ENCODE measurements at regions not wholly inside any gene's neighbourhood (a gene's known extent, or its start where the extent isn't known, plus 50 kb on each side); places are given as distances from the start of the nearest gene placed in this dataset.

DNA sequence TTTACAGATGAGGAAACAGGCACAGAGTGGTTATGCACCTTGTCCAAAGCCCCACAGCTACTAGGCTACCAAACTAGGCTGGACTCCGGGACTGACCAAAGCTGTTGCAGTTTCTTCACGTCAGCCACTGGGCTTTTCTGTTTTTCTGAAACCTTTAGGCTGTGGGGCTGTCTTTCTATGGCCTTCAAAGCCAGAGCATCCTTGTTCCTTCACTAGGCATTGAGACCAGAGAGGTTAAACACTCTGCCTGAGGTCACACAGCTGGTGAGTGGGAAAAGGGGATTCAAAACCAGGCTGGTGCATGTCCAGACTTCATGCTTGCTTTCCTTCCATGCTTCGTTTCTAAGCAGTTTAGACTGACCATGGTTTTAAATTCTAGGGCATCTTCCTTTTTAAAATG, 97.5 kb upstream of the KCNG1 start:
- no peaks in the 10 kb centered on the region for H4K20me1 ChIP-seq (ENCODE audit: low read length)

GRCh38 chr20:51119914-51120313, 97.0 kb upstream of the KCNG1 start:
- no peak overlapping the region for H3K4me3 ChIP-seq (ENCODE audit: low read length)
- no peaks in the 10 kb centered on the region for H3K9me2 ChIP-seq (replicated peaks; ENCODE audit: low read length)
- H3K9ac ChIP-seq (ENCODE audit: low read length), result no peak overlapping the region
- no peaks in the 10 kb centered on the region for H3K27me3 ChIP-seq (ENCODE audit: low read length)
- ChIA-PET CTCF (no interaction called here), POLR2A (ENCODE audit: unreplicated experiment) (interaction anchor here (0.7 kb wide), 1 partner anchor 36 kb away, joined by 3 read pairs; no protein-coding TSS in a partner anchor)
- H4K20me1 ChIP-seq (ENCODE audit: low read length), result no peaks in the 10 kb centered on the region
- no peak overlapping the region for H2AFZ ChIP-seq (ENCODE audit: low read length)
- H3F3A ChIP-seq (ENCODE audit: low read length, unreplicated experiment), result no peaks in the 10 kb centered on the region
- intact Hi-C loops (cut with micrococcal nuclease), result loop anchor here (10.0 kb wide), 1 partner anchor 95 kb away; the partner anchor contains the start of gene KCNG1
- TF ChIP-seq EZH2 (IDR thresholded peaks at IDR 0.05; ENCODE audit: low read length, unreplicated experiment) (no peak), EZH2phosphoT487 (IDR thresholded peaks at IDR 0.05; ENCODE audit: borderline replicate concordance, low read length) (no peak)
- TF ChIP-seq, protein P1, sequence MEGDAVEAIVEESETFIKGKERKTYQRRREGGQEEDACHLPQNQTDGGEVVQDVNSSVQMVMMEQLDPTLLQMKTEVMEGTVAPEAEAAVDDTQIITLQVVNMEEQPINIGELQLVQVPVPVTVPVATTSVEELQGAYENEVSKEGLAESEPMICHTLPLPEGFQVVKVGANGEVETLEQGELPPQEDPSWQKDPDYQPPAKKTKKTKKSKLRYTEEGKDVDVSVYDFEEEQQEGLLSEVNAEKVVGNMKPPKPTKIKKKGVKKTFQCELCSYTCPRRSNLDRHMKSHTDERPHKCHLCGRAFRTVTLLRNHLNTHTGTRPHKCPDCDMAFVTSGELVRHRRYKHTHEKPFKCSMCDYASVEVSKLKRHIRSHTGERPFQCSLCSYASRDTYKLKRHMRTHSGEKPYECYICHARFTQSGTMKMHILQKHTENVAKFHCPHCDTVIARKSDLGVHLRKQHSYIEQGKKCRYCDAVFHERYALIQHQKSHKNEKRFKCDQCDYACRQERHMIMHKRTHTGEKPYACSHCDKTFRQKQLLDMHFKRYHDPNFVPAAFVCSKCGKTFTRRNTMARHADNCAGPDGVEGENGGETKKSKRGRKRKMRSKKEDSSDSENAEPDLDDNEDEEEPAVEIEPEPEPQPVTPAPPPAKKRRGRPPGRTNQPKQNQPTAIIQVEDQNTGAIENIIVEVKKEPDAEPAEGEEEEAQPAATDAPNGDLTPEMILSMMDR (conservative IDR thresholded peaks at IDR 0.05; ENCODE audit: low read depth, low read length), result no peak
- no peaks in the 10 kb centered on the region for H3K79me2 ChIP-seq (ENCODE audit: low read length)
- no peaks in the 10 kb centered on the region for H3K9me3 ChIP-seq (ENCODE audit: low read length)
- H3K4me1 ChIP-seq (ENCODE audit: insufficient read depth, low read length), result peaks cover 37% of the 10 kb centered on the region
- ATAC-seq, result no peak
- no peaks in the 10 kb centered on the region for H3K36me3 ChIP-seq (ENCODE audit: low read depth, low read length)
- H3K27ac ChIP-seq (ENCODE audit: low read length), result no peak overlapping the region
- no peak for DNase-seq
- H3K4me2 ChIP-seq (ENCODE audit: low read length), result no peak overlapping the region
- BruUV-seq (replicated peaks), result no TSS peak

More for the DNA sequence above, 97.5 kb upstream of the KCNG1 start:
- Histone ChIP-seq H3K27ac (ENCODE audit: low read length) (no peak overlapping the region), H3K4me1 (ENCODE audit: insufficient read depth, low read length) (peaks cover 40% of the 10 kb centered on the region), H3K9me3 (ENCODE audit: low read length) (no peaks in the 10 kb centered on the region), H3K36me3 (ENCODE audit: low read depth, low read length) (no peaks in the 10 kb centered on the region), H2AFZ (ENCODE audit: low read length) (no peak overlapping the region), H3K9ac (ENCODE audit: low read length) (no peak overlapping the region), H3K79me2 (ENCODE audit: low read length) (no peaks in the 10 kb centered on the region), H3K4me3 (ENCODE audit: low read length) (no peak overlapping the region), H3F3A (ENCODE audit: low read length, unreplicated experiment) (no peaks in the 10 kb centered on the region), H3K27me3 (ENCODE audit: low read length) (no peaks in the 10 kb centered on the region), H3K9me2 (replicated peaks; ENCODE audit: low read length) (no peaks in the 10 kb centered on the region), H3K4me2 (ENCODE audit: low read length) (no peak overlapping the region)
- ATAC-seq, result no peak
- BruUV-seq (replicated peaks), result no TSS peak
- no peak for DNase-seq
- TF ChIP-seq EZH2 (IDR thresholded peaks at IDR 0.05; ENCODE audit: low read length, unreplicated experiment), result no peak
- TF ChIP-seq, protein P1 (conservative IDR thresholded peaks at IDR 0.05; ENCODE audit: low read depth, low read length), result no peak
- no peak for TF ChIP-seq EZH2phosphoT487 (IDR thresholded peaks at IDR 0.05; ENCODE audit: borderline replicate concordance, low read length)
- CTCF ChIA-PET, result no interaction called here
- POLR2A ChIA-PET (ENCODE audit: unreplicated experiment), result interaction anchor here (0.6 kb wide), 1 partner anchor 149 kb away, joined by 3 read pairs; no protein-coding TSS in a partner anchor
- intact Hi-C loops (cut with micrococcal nuclease), result loop anchor here (10.0 kb wide), 1 partner anchor 96 kb away; the partner anchor contains the start of gene KCNG1

DNA sequence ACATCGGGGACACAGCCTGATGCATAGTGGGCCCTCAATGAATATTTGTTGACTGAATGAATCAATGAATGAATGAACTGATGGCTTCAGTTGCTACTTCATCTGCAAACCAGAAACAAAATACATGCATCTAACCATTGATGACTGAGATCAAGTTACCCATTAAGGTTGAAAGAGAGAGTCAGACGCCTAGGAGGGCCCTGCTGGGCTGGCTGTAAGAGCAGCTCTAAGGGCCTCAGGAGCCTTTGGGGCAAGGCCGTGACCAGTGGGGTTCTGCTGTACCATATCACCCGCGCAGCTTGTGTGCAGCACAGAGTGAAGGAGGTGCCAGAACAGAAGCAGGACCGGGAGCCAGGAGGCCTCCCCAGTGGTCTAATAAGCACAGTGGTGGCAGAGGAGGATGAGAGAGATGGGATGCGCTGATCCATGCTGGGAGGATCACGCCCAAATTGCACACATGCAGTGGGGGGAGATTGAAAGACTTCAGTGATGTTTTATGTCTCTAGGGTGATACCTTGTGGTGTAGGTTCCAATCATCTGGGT, 96.1 kb upstream of the KCNG1 start:
- Histone ChIP-seq H3K9me3 (ENCODE audit: low read length) (no peaks in the 10 kb centered on the region), H3K4me3 (ENCODE audit: low read length) (no peak overlapping the region), H3F3A (ENCODE audit: low read length, unreplicated experiment) (no peaks in the 10 kb centered on the region), H3K79me2 (ENCODE audit: low read length) (no peaks in the 10 kb centered on the region), H3K4me2 (ENCODE audit: low read length) (no peak overlapping the region), H3K9ac (ENCODE audit: low read length) (no peak overlapping the region), H2AFZ (ENCODE audit: low read length) (no peak overlapping the region), H4K20me1 (ENCODE audit: low read length) (no peaks in the 10 kb centered on the region), H3K36me3 (ENCODE audit: low read depth, low read length) (no peaks in the 10 kb centered on the region), H3K27me3 (ENCODE audit: low read length) (no peaks in the 10 kb centered on the region), H3K27ac (ENCODE audit: low read length) (no peak overlapping the region), H3K9me2 (replicated peaks; ENCODE audit: low read length) (no peaks in the 10 kb centered on the region), H3K4me1 (ENCODE audit: insufficient read depth, low read length) (peaks cover 37% of the 10 kb centered on the region)
- no TSS peak for BruUV-seq (replicated peaks)
- CTCF ChIA-PET, result no interaction called here
- ATAC-seq (no peak), DNase-seq (no peak)
- POLR2A ChIA-PET (ENCODE audit: unreplicated experiment), result interaction anchor here (0.6 kb wide), 1 partner anchor 558 kb away, joined by 17 read pairs; no protein-coding TSS in a partner anchor
- intact Hi-C loops (cut with micrococcal nuclease), result no loop called here
- TF ChIP-seq EZH2 (IDR thresholded peaks at IDR 0.05; ENCODE audit: low read length, unreplicated experiment), result no peak
- TF ChIP-seq, protein P1 (conservative IDR thresholded peaks at IDR 0.05; ENCODE audit: low read depth, low read length), result no peak
- TF ChIP-seq EZH2phosphoT487 (IDR thresholded peaks at IDR 0.05; ENCODE audit: borderline replicate concordance, low read length), result no peak

Measured in PC-3 (cell line).